HEK293 (cell line): ENCODE measurements at regions not wholly inside any gene's neighbourhood (a gene's known extent, or its start where the extent isn't known, plus 50 kb on each side); places are given as distances from the start of the nearest gene placed in this dataset.

Experiments used
- ZNF311 ChIP-seq: fragments of 450-650 bp; formaldehyde crosslinking; IDR thresholded peaks from 2 replicates; pipeline ENCODE4 v1.5.1; 2017; ENCODE audit warnings: missing biosample characterization, missing genetic modification characterization, borderline replicate concordance
- TF ChIP-seq, protein P1 (sequence below): fragments of 450-650 bp; formaldehyde crosslinking; IDR thresholded peaks from 2 replicates; pipeline ENCODE4 v1.5.1; 2016; ENCODE audit warnings: missing biosample characterization, missing genetic modification characterization
- TF ChIP-seq, protein P2 (sequence below): fragments of 450-650 bp; formaldehyde crosslinking; IDR thresholded peaks from 2 replicates; pipeline ENCODE4 v1.5.1; 2016; ENCODE audit warnings: missing biosample characterization, missing genetic modification characterization

DNA sequence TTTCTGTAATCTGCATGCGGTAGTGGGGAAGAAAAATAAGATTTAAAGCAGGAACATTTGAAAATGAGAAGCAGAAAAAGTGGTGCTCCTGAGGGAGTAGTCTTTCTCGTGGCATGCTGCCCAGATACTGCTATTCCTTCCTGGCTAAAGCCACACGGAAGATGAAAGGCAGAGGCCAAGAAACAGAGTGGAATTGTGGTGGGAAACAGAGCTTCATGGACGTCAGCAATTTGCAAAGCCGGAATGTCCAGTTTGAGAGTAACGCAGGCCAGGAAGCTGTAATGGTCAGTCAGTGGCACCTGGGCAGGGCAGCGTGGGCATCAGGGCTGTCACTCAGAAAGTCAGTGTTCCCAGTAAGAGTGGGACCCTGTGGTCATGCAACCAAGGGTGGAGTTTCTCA lies 63.7 kb upstream of the FMR1 start:
- TF ChIP-seq, protein P1, sequence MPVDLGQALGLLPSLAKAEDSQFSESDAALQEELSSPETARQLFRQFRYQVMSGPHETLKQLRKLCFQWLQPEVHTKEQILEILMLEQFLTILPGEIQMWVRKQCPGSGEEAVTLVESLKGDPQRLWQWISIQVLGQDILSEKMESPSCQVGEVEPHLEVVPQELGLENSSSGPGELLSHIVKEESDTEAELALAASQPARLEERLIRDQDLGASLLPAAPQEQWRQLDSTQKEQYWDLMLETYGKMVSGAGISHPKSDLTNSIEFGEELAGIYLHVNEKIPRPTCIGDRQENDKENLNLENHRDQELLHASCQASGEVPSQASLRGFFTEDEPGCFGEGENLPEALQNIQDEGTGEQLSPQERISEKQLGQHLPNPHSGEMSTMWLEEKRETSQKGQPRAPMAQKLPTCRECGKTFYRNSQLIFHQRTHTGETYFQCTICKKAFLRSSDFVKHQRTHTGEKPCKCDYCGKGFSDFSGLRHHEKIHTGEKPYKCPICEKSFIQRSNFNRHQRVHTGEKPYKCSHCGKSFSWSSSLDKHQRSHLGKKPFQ (tag by site-specific recombination) = no peak
- TF ChIP-seq ZNF311 = no peak
- TF ChIP-seq, protein P2, sequence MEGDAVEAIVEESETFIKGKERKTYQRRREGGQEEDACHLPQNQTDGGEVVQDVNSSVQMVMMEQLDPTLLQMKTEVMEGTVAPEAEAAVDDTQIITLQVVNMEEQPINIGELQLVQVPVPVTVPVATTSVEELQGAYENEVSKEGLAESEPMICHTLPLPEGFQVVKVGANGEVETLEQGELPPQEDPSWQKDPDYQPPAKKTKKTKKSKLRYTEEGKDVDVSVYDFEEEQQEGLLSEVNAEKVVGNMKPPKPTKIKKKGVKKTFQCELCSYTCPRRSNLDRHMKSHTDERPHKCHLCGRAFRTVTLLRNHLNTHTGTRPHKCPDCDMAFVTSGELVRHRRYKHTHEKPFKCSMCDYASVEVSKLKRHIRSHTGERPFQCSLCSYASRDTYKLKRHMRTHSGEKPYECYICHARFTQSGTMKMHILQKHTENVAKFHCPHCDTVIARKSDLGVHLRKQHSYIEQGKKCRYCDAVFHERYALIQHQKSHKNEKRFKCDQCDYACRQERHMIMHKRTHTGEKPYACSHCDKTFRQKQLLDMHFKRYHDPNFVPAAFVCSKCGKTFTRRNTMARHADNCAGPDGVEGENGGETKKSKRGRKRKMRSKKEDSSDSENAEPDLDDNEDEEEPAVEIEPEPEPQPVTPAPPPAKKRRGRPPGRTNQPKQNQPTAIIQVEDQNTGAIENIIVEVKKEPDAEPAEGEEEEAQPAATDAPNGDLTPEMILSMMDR = no peak
